WTC11 (cell line): ENCODE measurements at regions not wholly inside any gene's neighbourhood (a gene's known extent, or its start where the extent isn't known, plus 50 kb on each side); places are given as distances from the start of the nearest gene placed in this dataset.

Experiments
- ATAC-seq: fragments of 200-7000 bp; cut with Tn5 transposase; 2 replicates; pipeline ENCODE4 v1.10.0; 2021; ENCODE audit warnings: mild to moderate bottlenecking, moderate library complexity
- CTCF ChIA-PET: fragments of 300-600 bp; sonication (Branson Sonifier 250); formaldehyde crosslinking; loops from one replicate; lab custom pipeline; 2021; ENCODE audit warnings: antibody characterized with exemption; lab: Charles Lee
- POLR2A ChIA-PET: fragments of 350-600 bp; sonication (Branson Sonifier 250); formaldehyde crosslinking; loops from one replicate; lab custom pipeline; 2021; ENCODE audit warnings: antibody characterized with exemption; lab: Charles Lee
- DNase-seq: peaks from one replicate; pipeline ENCODE4 v3.0.0; 2021; ENCODE audit warnings: low spot score
- H3K27ac Mint-ChIP-seq: 2 replicates; pipeline ENCODE4 v1.8.0; 2021; ENCODE audit warnings: mixed read lengths
- H3K27me3 Mint-ChIP-seq: 2 replicates; pipeline ENCODE4 v1.8.0; 2021; ENCODE audit warnings: low read depth, mild to moderate bottlenecking, moderate library complexity, mixed read lengths
- H3K36me3 Mint-ChIP-seq: 2 replicates; pipeline ENCODE4 v1.8.0; 2021; ENCODE audit warnings: mixed read lengths
- H3K4me1 Mint-ChIP-seq: 2 replicates; pipeline ENCODE4 v1.8.0; 2022; ENCODE audit warnings: mixed read lengths
- H3K4me3 Mint-ChIP-seq: 2 replicates; pipeline ENCODE4 v1.8.0; 2021; ENCODE audit warnings: mild to moderate bottlenecking, moderate library complexity, mixed read lengths
- H3K9me3 Mint-ChIP-seq: 2 replicates; pipeline ENCODE4 v1.8.0; 2021; ENCODE audit warnings: mixed read lengths
- ATF3 ChIP-seq: sonication (generic); formaldehyde crosslinking; conservative IDR thresholded peaks from 2 replicates; pipeline ENCODE4 v1.8.1; 2022; ENCODE audit warnings: mild to moderate bottlenecking, missing genetic modification reagents
- CBFB ChIP-seq: sonication (generic); formaldehyde crosslinking; IDR thresholded peaks from 2 replicates; pipeline ENCODE4 v1.8.1; 2022; ENCODE audit warnings: mild to moderate bottlenecking, low read depth, missing genetic modification reagents
- CDX4 ChIP-seq: fragments of 250-450 bp; sonication (Bioruptor Pico); IDR thresholded peaks from 2 replicates; pipeline ENCODE4 v1.9.0; 2021; ENCODE audit warnings: moderate library complexity, mild to moderate bottlenecking, inconsistent platforms, borderline replicate concordance
- ERG ChIP-seq: fragments of 250-450 bp; sonication (Bioruptor Pico); IDR thresholded peaks from 2 replicates; pipeline ENCODE4 v1.8.0; 2021; ENCODE audit warnings: mild to moderate bottlenecking
- FOXJ3 ChIP-seq: sonication (generic); formaldehyde crosslinking; IDR thresholded peaks from 2 replicates; pipeline ENCODE4 v1.9.0; 2021; ENCODE audit warnings: missing genetic modification reagents, mild to moderate bottlenecking, borderline replicate concordance
- MXD4 ChIP-seq: fragments of 250-450 bp; sonication (Bioruptor Pico); IDR thresholded peaks from 2 replicates; pipeline ENCODE4 v1.8.0; 2021; ENCODE audit warnings: mild to moderate bottlenecking, moderate library complexity, borderline replicate concordance
- NFE2L1 ChIP-seq: sonication (generic); formaldehyde crosslinking; IDR thresholded peaks from 2 replicates; pipeline ENCODE4 v1.8.1; 2023; ENCODE audit warnings: missing genetic modification reagents
- RELA ChIP-seq: sonication (generic); formaldehyde crosslinking; IDR thresholded peaks from 2 replicates; pipeline ENCODE4 v1.8.1; 2022; ENCODE audit warnings: missing genetic modification reagents, mild to moderate bottlenecking, borderline replicate concordance
- TEAD1 ChIP-seq: sonication (generic); formaldehyde crosslinking; IDR thresholded peaks from 2 replicates; pipeline ENCODE4 v1.8.0; 2022; ENCODE audit warnings: mild to moderate bottlenecking, missing genetic modification reagents
- TEAD4 ChIP-seq: sonication (generic); formaldehyde crosslinking; IDR thresholded peaks from 2 replicates; pipeline ENCODE4 v1.8.0; 2022; ENCODE audit warnings: mild to moderate bottlenecking, missing genetic modification reagents
- ZNF219 ChIP-seq: sonication (generic); formaldehyde crosslinking; IDR thresholded peaks from 2 replicates; pipeline ENCODE4 v1.8.0; 2023; ENCODE audit warnings: missing genetic modification reagents, mild to moderate bottlenecking, borderline replicate concordance
- ZNF396 ChIP-seq: fragments of 250-450 bp; sonication (Bioruptor Pico); IDR thresholded peaks from 2 replicates; pipeline ENCODE4 v1.8.0; 2021; ENCODE audit warnings: mild to moderate bottlenecking, moderate library complexity, borderline replicate concordance
- ZNF532 ChIP-seq: fragments of 250-450 bp; sonication (Bioruptor Pico); IDR thresholded peaks from 2 replicates; pipeline ENCODE4 v1.9.0; 2021; ENCODE audit warnings: mild to moderate bottlenecking, borderline replicate concordance
- TF ChIP-seq, protein P1 (sequence below): sonication (generic); formaldehyde crosslinking; IDR thresholded peaks from 2 replicates; pipeline ENCODE4 v1.8.1; 2023; ENCODE audit warnings: mild to moderate bottlenecking, missing genetic modification reagents, moderate library complexity
- TF ChIP-seq, protein P2 (sequence below): sonication (generic); formaldehyde crosslinking; IDR thresholded peaks from 2 replicates; pipeline ENCODE4 v1.8.1; 2023; ENCODE audit warnings: mild to moderate bottlenecking, missing genetic modification reagents, moderate library complexity
- TF ChIP-seq, protein P3 (sequence below): sonication (generic); formaldehyde crosslinking; IDR thresholded peaks from 2 replicates; pipeline ENCODE4 v1.8.1; 2022; ENCODE audit warnings: missing genetic modification reagents, borderline replicate concordance
- TF ChIP-seq, protein P4 (sequence below): sonication (generic); formaldehyde crosslinking; IDR thresholded peaks from 2 replicates; pipeline ENCODE4 v1.8.1; 2022; ENCODE audit warnings: low read depth, missing genetic modification reagents, borderline replicate concordance

DNA sequence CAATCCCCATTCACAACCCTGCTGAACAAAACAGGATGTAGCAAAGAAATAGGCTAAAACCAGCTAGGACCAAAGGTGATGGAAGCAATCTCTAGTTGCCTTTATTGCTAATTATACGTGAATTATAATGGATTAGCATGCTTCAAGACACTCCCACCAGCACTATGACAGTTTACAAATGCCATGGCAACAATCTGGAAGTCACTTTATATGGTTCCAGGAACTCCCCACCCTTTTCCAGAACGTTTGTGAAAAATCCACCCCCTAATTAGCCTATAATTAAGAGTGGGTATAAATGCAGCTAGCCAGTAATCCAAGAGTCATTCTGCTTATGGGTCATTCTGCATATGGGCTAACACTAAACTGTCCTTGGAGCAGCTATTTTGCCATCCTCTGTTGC lies 328.7 kb downstream of the FLRT2 start (continued):
- TF ChIP-seq, protein P1, sequence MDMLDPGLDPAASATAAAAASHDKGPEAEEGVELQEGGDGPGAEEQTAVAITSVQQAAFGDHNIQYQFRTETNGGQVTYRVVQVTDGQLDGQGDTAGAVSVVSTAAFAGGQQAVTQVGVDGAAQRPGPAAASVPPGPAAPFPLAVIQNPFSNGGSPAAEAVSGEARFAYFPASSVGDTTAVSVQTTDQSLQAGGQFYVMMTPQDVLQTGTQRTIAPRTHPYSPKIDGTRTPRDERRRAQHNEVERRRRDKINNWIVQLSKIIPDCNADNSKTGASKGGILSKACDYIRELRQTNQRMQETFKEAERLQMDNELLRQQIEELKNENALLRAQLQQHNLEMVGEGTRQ (CRISPR knock-in tag) = no peak
- TF ChIP-seq ZNF532 (CRISPR knock-in tag) (no peak), ERG (CRISPR knock-in tag) (no peak), MXD4 (CRISPR knock-in tag) (no peak)

- TF ChIP-seq RELA (CRISPR knock-in tag) (no peak), FOXJ3 (CRISPR knock-in tag) (no peak), ATF3 (CRISPR knock-in tag) (no peak), CBFB (CRISPR knock-in tag) (no peak), ZNF396 (CRISPR knock-in tag) (no peak), TEAD4 (CRISPR knock-in tag) (no peak), TEAD1 (CRISPR knock-in tag) (no peak), NFE2L1 (CRISPR knock-in tag) (no peak), CDX4 (CRISPR knock-in tag) (no peak), ZNF219 (CRISPR knock-in tag) (no peak)
- TF ChIP-seq, protein P2, sequence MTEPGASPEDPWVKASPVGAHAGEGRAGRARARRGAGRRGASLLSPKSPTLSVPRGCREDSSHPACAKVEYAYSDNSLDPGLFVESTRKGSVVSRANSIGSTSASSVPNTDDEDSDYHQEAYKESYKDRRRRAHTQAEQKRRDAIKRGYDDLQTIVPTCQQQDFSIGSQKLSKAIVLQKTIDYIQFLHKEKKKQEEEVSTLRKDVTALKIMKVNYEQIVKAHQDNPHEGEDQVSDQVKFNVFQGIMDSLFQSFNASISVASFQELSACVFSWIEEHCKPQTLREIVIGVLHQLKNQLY (CRISPR knock-in tag) = no peak
- TF ChIP-seq, protein P3, sequence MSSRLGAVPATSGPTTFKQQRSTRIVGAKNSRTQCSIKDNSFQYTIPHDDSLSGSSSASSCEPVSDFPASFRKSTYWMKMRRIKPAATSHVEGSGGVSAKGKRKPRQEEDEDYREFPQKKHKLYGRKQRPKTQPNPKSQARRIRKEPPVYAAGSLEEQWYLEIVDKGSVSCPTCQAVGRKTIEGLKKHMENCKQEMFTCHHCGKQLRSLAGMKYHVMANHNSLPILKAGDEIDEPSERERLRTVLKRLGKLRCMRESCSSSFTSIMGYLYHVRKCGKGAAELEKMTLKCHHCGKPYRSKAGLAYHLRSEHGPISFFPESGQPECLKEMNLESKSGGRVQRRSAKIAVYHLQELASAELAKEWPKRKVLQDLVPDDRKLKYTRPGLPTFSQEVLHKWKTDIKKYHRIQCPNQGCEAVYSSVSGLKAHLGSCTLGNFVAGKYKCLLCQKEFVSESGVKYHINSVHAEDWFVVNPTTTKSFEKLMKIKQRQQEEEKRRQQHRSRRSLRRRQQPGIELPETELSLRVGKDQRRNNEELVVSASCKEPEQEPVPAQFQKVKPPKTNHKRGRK (CRISPR knock-in tag) = no peak
- TF ChIP-seq, protein P4, sequence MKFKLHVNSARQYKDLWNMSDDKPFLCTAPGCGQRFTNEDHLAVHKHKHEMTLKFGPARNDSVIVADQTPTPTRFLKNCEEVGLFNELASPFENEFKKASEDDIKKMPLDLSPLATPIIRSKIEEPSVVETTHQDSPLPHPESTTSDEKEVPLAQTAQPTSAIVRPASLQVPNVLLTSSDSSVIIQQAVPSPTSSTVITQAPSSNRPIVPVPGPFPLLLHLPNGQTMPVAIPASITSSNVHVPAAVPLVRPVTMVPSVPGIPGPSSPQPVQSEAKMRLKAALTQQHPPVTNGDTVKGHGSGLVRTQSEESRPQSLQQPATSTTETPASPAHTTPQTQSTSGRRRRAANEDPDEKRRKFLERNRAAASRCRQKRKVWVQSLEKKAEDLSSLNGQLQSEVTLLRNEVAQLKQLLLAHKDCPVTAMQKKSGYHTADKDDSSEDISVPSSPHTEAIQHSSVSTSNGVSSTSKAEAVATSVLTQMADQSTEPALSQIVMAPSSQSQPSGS = no peak
- Mint-ChIP-seq H3K9me3 (no peaks in the 10 kb centered on the region), H3K27ac (no peak overlapping the region), H3K4me3 (no peak overlapping the region), H3K4me1 (no peaks in the 10 kb centered on the region), H3K27me3 (no peaks in the 10 kb centered on the region; the same call in 1 of the 2 replicates), H3K36me3 (no peaks in the 10 kb centered on the region)
- no peak for DNase-seq
- ChIA-PET POLR2A (no interaction called here), CTCF (no interaction called here)
- ATAC-seq = no peak
Observed at GRCh38 chr14:85856430-85856829, 326.5 kb downstream of the FLRT2 start.
